Hematopoietic multipotent progenitor cell treated with erythropoietin and hydrocortisone succinate and interleukin-3 and kit ligand, for 17 days (in vitro differentiated cells): ENCODE measurements at regions not wholly inside any gene's neighbourhood (a gene's known extent, or its start where the extent isn't known, plus 50 kb on each side); places are given as distances from the start of the nearest gene placed in this dataset.

Source experiments
- DNase-seq: peaks from one replicate; pipeline ENCODE4 v3.0.0-alpha.2; 2015; ENCODE audit warnings: low spot score

DNA sequence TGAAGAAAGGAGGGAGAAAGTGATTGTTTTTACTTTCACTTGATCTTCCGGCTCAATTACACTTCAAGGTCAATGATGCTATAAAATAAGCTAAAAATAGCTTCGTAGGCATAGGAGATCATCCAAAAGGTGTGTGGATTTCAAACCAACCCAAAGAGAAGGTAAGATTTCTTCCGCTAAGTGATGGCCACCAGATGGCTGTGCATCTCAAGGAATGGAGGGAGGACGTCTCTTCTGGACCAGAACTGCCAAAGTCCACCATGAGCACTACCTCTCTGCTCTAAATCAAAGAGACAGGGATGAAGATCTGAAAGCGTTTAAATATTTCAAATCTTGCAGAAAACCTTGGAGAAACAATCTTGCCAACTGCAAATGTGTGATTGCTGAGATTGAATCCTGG, 199.1 kb upstream of the ZPLD1 start:
- DNase-seq, result no peak

GRCh38 chr3:102237181-102237580, 197.6 kb upstream of the ZPLD1 start:
- no peak for DNase-seq

DNA sequence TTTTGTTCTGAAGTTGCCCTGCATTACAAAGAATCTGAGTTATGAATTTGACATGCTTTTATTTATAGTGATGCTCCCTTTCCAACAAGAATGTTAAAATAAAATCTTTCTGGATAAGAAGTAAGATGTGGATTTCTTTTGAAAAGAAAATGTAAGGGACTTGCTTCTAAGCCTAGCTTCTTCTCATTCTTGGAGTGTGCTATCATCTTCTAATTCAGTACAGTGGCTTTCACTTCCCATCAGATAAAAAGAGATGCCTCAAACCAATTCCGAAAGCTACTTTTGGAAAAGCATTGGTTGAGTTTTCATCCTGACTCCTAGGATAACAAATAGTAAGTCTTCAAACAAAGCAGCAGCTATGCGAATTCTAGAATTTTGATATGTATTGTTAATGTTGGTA, 197.0 kb upstream of the ZPLD1 start:
- no peak for DNase-seq

GRCh38 chr3:102238362-102238761, 196.5 kb upstream of the ZPLD1 start:
- DNase-seq, result no peak

DNA sequence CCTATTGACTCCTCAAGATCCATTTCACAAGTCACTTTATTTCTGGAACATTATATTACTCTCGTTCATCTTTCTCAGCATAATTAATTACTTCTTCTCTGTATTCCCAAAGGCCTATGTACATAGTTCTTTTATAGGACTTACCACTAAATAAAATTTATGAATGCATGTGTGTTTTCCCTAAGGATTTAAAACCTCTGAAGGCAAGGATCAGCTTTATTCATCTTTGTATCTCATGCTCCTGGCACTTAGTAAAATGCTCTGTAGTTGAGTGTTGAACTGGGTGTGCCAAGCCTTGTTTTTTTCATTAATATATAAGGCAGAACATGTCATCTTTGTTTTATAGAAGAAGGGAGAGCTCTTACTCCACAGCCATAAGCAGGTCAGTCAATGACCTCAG, 194.1 kb upstream of the ZPLD1 start:
- DNase-seq, result no peak

DNA sequence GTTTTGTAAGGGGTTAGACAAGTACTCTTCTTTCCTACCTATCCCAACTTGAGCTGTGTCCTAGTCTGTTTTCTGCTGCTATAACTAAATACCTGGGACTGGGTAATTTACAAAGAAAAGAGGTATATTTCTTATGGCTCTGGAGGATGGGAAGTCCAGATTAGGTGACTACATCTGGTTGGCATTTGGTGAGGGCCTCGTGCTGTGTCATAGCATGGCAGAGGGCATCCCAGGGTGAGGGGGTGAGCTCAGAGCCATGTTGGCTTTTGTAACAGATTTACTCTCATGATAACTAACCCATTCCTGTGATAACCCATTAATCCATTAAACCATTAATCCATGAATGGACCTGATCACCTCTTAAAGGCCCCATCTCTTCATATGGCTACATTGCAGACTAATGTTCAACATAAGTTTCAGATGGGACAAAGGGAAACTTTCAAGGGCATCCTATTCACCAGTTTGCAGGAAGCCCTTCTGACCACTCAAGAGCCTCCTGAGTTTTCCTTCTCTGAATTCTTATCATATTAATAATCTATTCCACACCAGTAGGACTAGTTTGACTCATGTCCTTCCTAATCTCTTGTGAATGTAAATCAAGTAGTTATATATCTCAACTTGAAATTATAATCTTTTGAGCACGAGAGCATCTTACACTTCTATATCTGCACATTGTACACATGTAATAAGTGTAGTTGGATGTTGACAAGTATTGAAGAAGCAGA, 185.7 kb upstream of the ZPLD1 start:
- DNase-seq, result no peak

DNA sequence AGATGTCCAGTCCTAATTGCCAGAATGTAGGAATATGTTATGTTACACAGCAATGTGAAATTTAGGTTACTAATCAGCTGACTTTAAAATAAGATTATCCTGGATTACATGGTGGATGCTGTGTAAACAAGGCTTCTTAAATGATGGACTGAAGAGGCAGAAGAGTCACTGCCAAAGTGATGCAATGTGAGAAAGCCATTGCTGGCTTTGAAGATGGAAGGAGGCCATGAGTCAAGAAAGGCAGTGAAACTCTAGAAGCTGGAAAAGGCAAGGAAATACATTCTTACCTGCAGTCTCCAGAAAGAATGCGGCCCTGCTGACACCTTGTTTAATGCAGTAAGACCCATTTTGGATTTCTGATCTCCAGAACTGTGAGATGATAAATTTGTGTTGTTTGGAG, 179.1 kb upstream of the ZPLD1 start:
- no peak for DNase-seq

DNA sequence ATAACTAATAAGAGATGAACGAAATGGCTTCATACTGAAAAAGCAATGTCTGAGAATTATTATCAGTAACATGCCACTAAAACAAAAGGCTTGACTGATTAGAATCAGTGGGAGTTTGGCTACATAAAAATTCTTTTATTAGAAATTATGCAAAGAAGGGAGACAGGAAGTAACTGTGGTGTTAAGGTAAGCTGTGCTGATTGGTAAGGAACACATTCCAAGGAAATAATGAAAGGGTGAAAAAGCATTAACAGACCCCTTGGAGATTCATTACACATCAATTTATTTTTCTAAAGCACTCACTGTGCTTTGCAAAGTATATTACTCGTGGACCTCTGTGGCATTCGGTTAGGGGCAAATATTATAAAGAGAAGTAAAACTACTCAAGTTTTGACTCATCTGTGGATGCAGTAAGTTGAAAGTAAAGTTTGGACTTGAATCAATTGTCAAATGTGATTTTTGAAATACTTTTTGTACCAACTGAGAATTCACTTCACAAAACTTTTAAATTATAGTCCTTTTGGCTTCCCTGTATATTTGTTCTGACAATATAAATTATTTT, 176.1 kb upstream of the ZPLD1 start:
- no peak for DNase-seq

DNA sequence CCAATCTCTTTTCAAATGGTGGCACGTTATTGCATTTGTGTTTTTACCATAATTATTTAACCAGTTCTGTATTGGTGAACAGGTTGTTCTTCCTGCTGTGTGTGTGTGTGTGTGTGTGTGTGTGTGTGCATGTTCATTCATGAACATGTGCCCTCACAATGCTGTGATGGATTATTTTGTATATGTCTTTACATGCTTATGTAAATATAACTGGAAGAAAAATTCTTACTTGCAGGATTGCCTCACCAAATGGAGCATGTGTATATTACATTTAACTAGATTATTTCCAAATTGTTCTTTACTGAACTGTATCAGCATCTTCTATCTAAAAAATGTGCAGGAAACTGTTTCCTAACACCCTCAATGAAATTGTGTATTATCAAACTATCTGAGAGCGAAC, 175.2 kb upstream of the ZPLD1 start:
- no peak for DNase-seq

GRCh38 chr3:102265720-102266119, 169.1 kb upstream of the ZPLD1 start:
- DNase-seq, result no peak

- DNase-seq, result no peak
These were observed 165.4 kb upstream of the ZPLD1 start for GRCh38 chr3:102269406-102269805.

GRCh38 chr3:102290241-102290640, 144.6 kb upstream of the ZPLD1 start:
- DNase-seq, result no peak

- DNase-seq, result no peak
These were observed 139.1 kb upstream of the ZPLD1 start for GRCh38 chr3:102295756-102296155.

- DNase-seq, result no peak
These were observed 137.7 kb upstream of the ZPLD1 start for GRCh38 chr3:102297072-102297658.

GRCh38 chr3:102299125-102299877, 135.5 kb upstream of the ZPLD1 start:
- no peak for DNase-seq

DNA sequence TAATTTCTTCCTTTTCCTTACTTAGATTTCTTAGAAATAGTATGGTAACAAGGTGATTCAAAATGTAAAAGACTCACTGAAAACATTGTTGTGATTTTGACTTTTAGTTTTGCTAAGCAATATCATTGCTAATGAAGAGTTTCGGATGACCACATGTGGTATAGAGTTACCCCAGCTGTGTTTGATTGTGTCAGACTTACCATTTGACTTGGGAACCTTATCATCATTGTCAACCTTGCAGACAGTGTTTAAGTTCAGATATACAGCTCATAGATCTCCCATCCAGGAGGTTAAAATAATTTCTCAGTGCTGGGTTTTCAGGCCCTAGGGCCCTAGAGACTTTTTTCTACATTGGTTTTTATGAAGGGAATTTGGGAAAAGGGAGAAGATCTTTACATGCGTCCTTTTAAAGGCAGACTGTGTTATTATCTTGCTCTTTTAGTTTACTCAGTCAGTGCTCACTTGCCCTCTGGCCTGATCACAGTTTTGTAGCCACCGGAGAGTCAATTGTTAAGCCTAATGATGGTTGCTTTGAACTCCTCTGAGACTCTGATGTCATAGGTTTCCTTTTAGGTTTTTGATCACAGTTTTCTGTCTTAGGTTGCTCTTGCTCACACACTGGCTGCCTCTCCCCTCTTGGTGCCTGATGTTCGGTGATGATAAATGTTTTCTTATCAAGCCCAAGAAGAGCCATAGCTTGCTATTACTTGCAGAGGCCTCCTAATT, 133.5 kb upstream of the ZPLD1 start:
- no peak for DNase-seq

GRCh38 chr3:102302020-102302419, 132.8 kb upstream of the ZPLD1 start:
- no peak for DNase-seq

GRCh38 chr3:102304550-102304949, 130.3 kb upstream of the ZPLD1 start:
- no peak for DNase-seq

GRCh38 chr3:102307442-102307841, 127.4 kb upstream of the ZPLD1 start:
- DNase-seq, result no peak

- no peak for DNase-seq
These were observed 105.7 kb upstream of the ZPLD1 start for GRCh38 chr3:102329066-102329465.

- no peak for DNase-seq
These were observed 105.3 kb upstream of the ZPLD1 start for GRCh38 chr3:102329561-102329960.

- DNase-seq, result no peak
These were observed 102.6 kb upstream of the ZPLD1 start for GRCh38 chr3:102332205-102332604.
